GM12878 (cell line): ENCODE measurements at regions not wholly inside any gene's neighbourhood (a gene's known extent, or its start where the extent isn't known, plus 50 kb on each side); places are given as distances from the start of the nearest gene placed in this dataset.

Experiments
- ATAC-seq: fragments of 200-7000 bp; cut with Tn5 transposase; 3 replicates; pipeline ENCODE4 v1.9.1; 2020; ENCODE audit warnings: mild to moderate bottlenecking, moderate library complexity
- BruUV-seq: library from RNA; stranded (reverse); fragments of 400-500 nt; replicated peaks from 2 replicates; lab custom pipeline; 2021; lab: Mats Ljungman, UMichigan
- CTCF ChIA-PET: fragments of 300-600 bp; sonication (Branson Sonifier 250); formaldehyde crosslinking; extraction: SDS; loops from one replicate; lab custom pipeline; 2021; ENCODE audit warnings: inconsistent platforms; lab: Yijun Ruan, JAX
- POLR2A ChIA-PET: fragments of 350-600 bp; formaldehyde crosslinking; extraction: SDS; loops from one replicate; lab custom pipeline; 2021; ENCODE audit warnings: inconsistent platforms; lab: Charles Lee
- RAD21 ChIA-PET: fragments of 300-600 bp; sonication (Branson Sonifier 250); formaldehyde crosslinking; loops from one replicate; lab custom pipeline; 2023; ENCODE audit warnings: antibody characterized with exemption; ENCODE audit not compliant: unreplicated experiment; lab: Charles Lee
- SMC1A ChIA-PET: fragments of 300-600 bp; sonication (Branson Sonifier 250); formaldehyde crosslinking; loops from one replicate; lab custom pipeline; 2023; ENCODE audit not compliant: unreplicated experiment, uncharacterized antibody; lab: Charles Lee
- DNase-seq: peaks from one replicate; pipeline ENCODE4 v3.0.0-alpha.2; 2011; ENCODE audit warnings: low read depth, low spot score
- FAIRE-seq: peaks from 3 replicates; lab custom pipeline; 2011; peaks lifted over from hg19 to GRCh38; lab: Jason Lieb, UNC
- H2AFZ ChIP-seq: 2 replicates; pipeline ENCODE4 v1.6.0; 2011; ENCODE audit warnings: low read depth, low read length, control low read depth; ENCODE audit not compliant: control insufficient read depth
- H3K27ac ChIP-seq: 2 replicates; pipeline ENCODE4 v1.5.1; 2011; ENCODE audit warnings: control low read depth; ENCODE audit not compliant: control insufficient read depth, insufficient read depth
- H3K27me3 ChIP-seq, 2 experiments: replicated peaks in 1 of 2; 2 replicates each; pipeline versions ENCODE4 v1.6.0 to v1.6.1; 2011; ENCODE audit warnings: low read length in 1 of 2; ENCODE audit not compliant: control insufficient read depth in 2 of 2, insufficient read depth in 2 of 2
- H3K36me3 ChIP-seq, 2 experiments: 2 replicates each; pipeline ENCODE4 v1.5.1; 2011; ENCODE audit warnings: low read length in 1 of 2; ENCODE audit not compliant: control insufficient read depth in 2 of 2, insufficient read depth in 2 of 2
- H3K4me1 ChIP-seq: 2 replicates; pipeline ENCODE4 v1.6.1; 2011; ENCODE audit warnings: mild to moderate bottlenecking, low read length, moderate library complexity, mixed read lengths; ENCODE audit not compliant: control insufficient read depth, insufficient read depth
- H3K4me2 ChIP-seq: 2 replicates; pipeline ENCODE4 v1.6.0; 2011; ENCODE audit warnings: control low read depth; ENCODE audit not compliant: control insufficient read depth, insufficient read depth
- H3K4me3 ChIP-seq: fragments of 200-600 bp; sonication (generic); 2 replicates; pipeline ENCODE4 v1.5.1; 2016
- H3K79me2 ChIP-seq: 2 replicates; pipeline ENCODE4 v1.6.0; 2011; ENCODE audit warnings: low read length; ENCODE audit not compliant: control insufficient read depth, insufficient read depth
- H3K9ac ChIP-seq: 2 replicates; pipeline ENCODE4 v1.8.0; 2011; ENCODE audit warnings: low read length, control low read depth, mixed read lengths; ENCODE audit not compliant: control insufficient read depth, insufficient read depth
- H3K9me3 ChIP-seq: replicated peaks from 3 replicates; pipeline ENCODE4 v1.5.1; 2011; ENCODE audit warnings: mild to moderate bottlenecking, low read length; ENCODE audit not compliant: control insufficient read depth, insufficient read depth
- H4K20me1 ChIP-seq: 2 replicates; pipeline ENCODE4 v1.6.0; 2011; ENCODE audit not compliant: control insufficient read depth, insufficient read depth
- CHD2 ChIP-seq: IDR thresholded peaks from 2 replicates; pipeline ENCODE4 v1.6.1; 2011; ENCODE audit warnings: low read depth, low read length, improper control_type of control experiment, borderline replicate concordance
- GABPA ChIP-seq: IDR thresholded peaks from 2 replicates; pipeline ENCODE4 v1.6.1; 2014; ENCODE audit warnings: antibody characterized with exemption, low read depth, mild to moderate bottlenecking, inconsistent platforms
- HDAC6 ChIP-seq: fragments of 200-600 bp; sonication (generic); IDR thresholded peaks from one replicate; pipeline ENCODE4 v1.8.0; 2017; ENCODE audit warnings: antibody characterized with exemption; ENCODE audit not compliant: unreplicated experiment
- HSF1 ChIP-seq: fragments of 150-350 bp; IDR thresholded peaks from 2 replicates; pipeline ENCODE4 v1.6.1; 2014; ENCODE audit warnings: mild to moderate bottlenecking, low read depth, low read length
- IKZF2 ChIP-seq, 2 experiments: fragments of 450-650 bp; IDR thresholded peaks; 2 replicates each; pipeline ENCODE4 v1.6.1; 2017; ENCODE audit warnings: mild to moderate bottlenecking in 2 of 2, moderate library complexity in 2 of 2
- IRF5 ChIP-seq: fragments of 450-650 bp; IDR thresholded peaks from 2 replicates; pipeline ENCODE4 v1.6.1; 2017; ENCODE audit warnings: borderline replicate concordance
- JUNB ChIP-seq: IDR thresholded peaks from 2 replicates; pipeline ENCODE4 v1.6.1; 2016; ENCODE audit warnings: antibody characterized with exemption, mild to moderate bottlenecking
- MYB ChIP-seq: fragments of 150-350 bp; IDR thresholded peaks from 2 replicates; pipeline ENCODE4 v1.6.1; 2014; ENCODE audit warnings: mild to moderate bottlenecking, low read depth, low read length, borderline replicate concordance
- NFIC ChIP-seq: IDR thresholded peaks from 2 replicates; pipeline ENCODE4 v1.6.1; 2012; ENCODE audit warnings: low read depth, mild to moderate bottlenecking, inconsistent platforms, low read length, moderate library complexity
- RAD51 ChIP-seq: fragments of 450-650 bp; IDR thresholded peaks from 2 replicates; pipeline ENCODE4 v1.6.1; 2016; ENCODE audit warnings: moderate library complexity, mild to moderate bottlenecking, inconsistent platforms
- SREBF1 ChIP-seq: IDR thresholded peaks from 2 replicates; pipeline ENCODE4 v1.6.1; 2012; ENCODE audit warnings: mild to moderate bottlenecking, low read length
- TCF3 ChIP-seq: IDR thresholded peaks from 2 replicates; pipeline ENCODE4 v1.6.1; 2012; ENCODE audit warnings: low read depth, mild to moderate bottlenecking, low read length, borderline replicate concordance; ENCODE audit not compliant: insufficient read depth
- WGBS: methylation state at CpG from one replicate; pipeline ENCODE4 v1.1.6; 2016; ENCODE audit warnings: low lambda C conversion rate; ENCODE audit not compliant: insufficient replicate concordance, insufficient coverage; ENCODE audit errors: missing lambda C conversion rate; 5-methylcytosine and 5-hydroxymethylcytosine counted together
- in situ Hi-C: fragments of 300-500 bp; cut with MboI; formaldehyde crosslinking; loops from 9 replicates; pipeline ENCODE4 v1.14.3; 2018; ENCODE audit warnings: mixed read lengths
- intact Hi-C: fragments of 100-400 bp; cut with micrococcal nuclease; formaldehyde crosslinking; loops from one replicate; pipeline ENCODE4 v1.14.2; 2022; ENCODE audit not compliant: unreplicated experiment

GRCh38 chr2:151091583-151091982 is 170.1 kb downstream of the RBM43 start:
- ChIA-PET RAD21 (no interaction called here), SMC1A (no interaction called here), POLR2A (no interaction called here), CTCF (no interaction called here)
- Histone ChIP-seq H3K27me3 (no peaks in the 10 kb centered on the region; a peak in 1 of 4 replicates), H3K79me2 (no peaks in the 10 kb centered on the region), H3K4me1 (no peaks in the 10 kb centered on the region; the same call in 1 of the 2 replicates), H3K4me2 (no peak overlapping the region), H3K27ac (no peak overlapping the region), H2AFZ (no peak overlapping the region), H3K9ac (no peak overlapping the region), H3K4me3 (no peak overlapping the region), H3K9me3 (no peaks in the 10 kb centered on the region), H4K20me1 (no peaks in the 10 kb centered on the region), H3K36me3 (no peaks in the 10 kb centered on the region)
- 17% methylated on average over 3 of the region's 3 CpGs for WGBS
- FAIRE-seq (no peak), ATAC-seq (no peak), DNase-seq (no peak)
- in situ Hi-C loops (no loop called here), intact Hi-C loops (no loop called here)
- TF ChIP-seq HSF1 = no peak
- TF ChIP-seq SREBF1 = no peak
- TF ChIP-seq IRF5 = no peak
- TF ChIP-seq NFIC = no peak
- TF ChIP-seq GABPA = no peak
- no peak for TF ChIP-seq RAD51
- no peak for TF ChIP-seq HDAC6
- TF ChIP-seq MYB = no peak
- TF ChIP-seq CHD2 = no peak
- TF ChIP-seq IKZF2 (IDR thresholded peaks at IDR 0.05) = no peak
- no peak for TF ChIP-seq TCF3
- no peak for TF ChIP-seq JUNB
- BruUV-seq = no TSS peak
